SK-N-SH (cell line): ENCODE measurements at regions not wholly inside any gene's neighbourhood (a gene's known extent, or its start where the extent isn't known, plus 50 kb on each side); places are given as distances from the start of the nearest gene placed in this dataset.

Source experiments
- CTCF ChIA-PET: fragments of 300-600, 350-600 bp; formaldehyde crosslinking; extraction: SDS; loops from one replicate; lab custom pipeline; 2021; lab: Yijun Ruan, JAX
- POLR2A ChIA-PET: fragments of 350-600 bp; sonication (Branson Sonifier 250); formaldehyde crosslinking; extraction: SDS; loops from one replicate; lab custom pipeline; 2020; ENCODE audit warnings: antibody characterized with exemption, inconsistent platforms; lab: Yijun Ruan, JAX
- DNase-seq: peaks from one replicate; pipeline ENCODE4 v3.0.0; 2012
- H2AFZ ChIP-seq: fragments of 200-600 bp; sonication (generic); 2 replicates; pipeline ENCODE4 v1.8.1; 2016; ENCODE audit warnings: antibody characterized with exemption, mild to moderate bottlenecking, low read depth
- H3F3A ChIP-seq: fragments of 200-600 bp; sonication (generic); replicated peaks from 2 replicates; pipeline ENCODE3; 2016; ENCODE audit warnings: antibody characterized with exemption, mild to moderate bottlenecking; ENCODE audit not compliant: insufficient read depth
- H3K27ac ChIP-seq, 2 experiments: fragments of 200-500 bp in 1 of 2; fragments of 200-600 bp in 1 of 2; sonication (Bioruptor generic) in 1 of 2; sonication (generic), shearing (Covaris generic) in 1 of 2; 2 replicates each; pipeline versions ENCODE4 v1.5.1 to v1.6.1; 2014 to 2016; ENCODE audit warnings: low read depth in 2 of 2, inconsistent platforms in 1 of 2, low read length in 1 of 2, mild to moderate bottlenecking in 1 of 2, mixed read lengths in 1 of 2
- H3K27me3 ChIP-seq: fragments of 200-600 bp; sonication (generic), shearing (Covaris generic); 2 replicates; pipeline ENCODE4 v1.6.1; 2016; ENCODE audit warnings: mixed run types; ENCODE audit not compliant: insufficient read depth
- H3K36me3 ChIP-seq, 2 experiments: fragments of 200-500 bp in 1 of 2; fragments of 200-600 bp in 1 of 2; sonication (Bioruptor generic) in 1 of 2; sonication (generic) in 1 of 2; replicated peaks in 1 of 2; 2 replicates each; pipeline versions ENCODE3 to v1.5.1; 2014 to 2016; ENCODE audit warnings: low read length in 1 of 2, mild to moderate bottlenecking in 1 of 2; ENCODE audit not compliant: insufficient read depth in 2 of 2, control insufficient read depth in 1 of 2
- H3K4me1 ChIP-seq, 2 experiments: fragments of 200-500 bp in 1 of 2; fragments of 200-600 bp in 1 of 2; sonication (Bioruptor generic) in 1 of 2; sonication (generic), shearing (Covaris generic) in 1 of 2; 2 replicates each; pipeline versions ENCODE4 v1.5.1 to v1.6.1; 2014 to 2016; ENCODE audit warnings: low read depth in 1 of 2, low read length in 1 of 2, mixed run types in 1 of 2; ENCODE audit not compliant: insufficient read depth in 2 of 2, control insufficient read depth in 1 of 2
- H3K4me2 ChIP-seq: fragments of 200-600 bp; sonication (generic), shearing (Covaris generic); 2 replicates; pipeline ENCODE4 v1.6.1; 2017; ENCODE audit warnings: mixed run types
- H3K4me3 ChIP-seq, 2 experiments: fragments of 200-500 bp in 1 of 2; fragments of 200-600 bp in 1 of 2; sonication (Bioruptor generic) in 1 of 2; sonication (generic), shearing (Covaris generic) in 1 of 2; 2 replicates each; pipeline versions ENCODE4 v1.5.1 to v1.8.1; 2014 to 2016; ENCODE audit warnings: low read depth in 2 of 2, inconsistent platforms in 1 of 2, low read length in 1 of 2, mild to moderate bottlenecking in 1 of 2, mixed read lengths in 1 of 2, moderate library complexity in 1 of 2
- H3K79me2 ChIP-seq: fragments of 200-600 bp; sonication (generic); 2 replicates; pipeline ENCODE4 v1.8.1; 2017; ENCODE audit warnings: mild to moderate bottlenecking; ENCODE audit not compliant: insufficient read depth
- H3K9ac ChIP-seq: fragments of 200-600 bp; sonication (generic); 2 replicates; pipeline ENCODE4 v1.6.1; 2017; ENCODE audit warnings: mixed run types
- H3K9me2 ChIP-seq: fragments of 200-600 bp; sonication (generic); 2 replicates; pipeline ENCODE4 v1.6.1; 2017; ENCODE audit warnings: mixed run types
- H3K9me3 ChIP-seq: fragments of 200-600 bp; sonication (generic); 2 replicates; pipeline ENCODE4 v1.6.1; 2017; ENCODE audit warnings: mixed run types, mild to moderate bottlenecking, moderate library complexity
- H4K20me1 ChIP-seq: fragments of 200-600 bp; sonication (generic); 2 replicates; pipeline ENCODE4 v1.6.1; 2017; ENCODE audit warnings: mild to moderate bottlenecking, mixed run types; ENCODE audit not compliant: insufficient read depth
- EP300 ChIP-seq, 2 experiments: IDR thresholded peaks; 2 replicates each; pipeline versions ENCODE4 v1.4.0 to v1.6.1; 2012; ENCODE audit warnings: borderline replicate concordance in 1 of 2, low read depth in 1 of 2, low read length in 1 of 2
- FOXJ3 ChIP-seq: sonication (generic); formaldehyde crosslinking; IDR thresholded peaks from 2 replicates; pipeline ENCODE4 v1.5.1; 2020; ENCODE audit warnings: mild to moderate bottlenecking, missing genetic modification reagents
- FOXM1 ChIP-seq: IDR thresholded peaks from 2 replicates; pipeline ENCODE4 v1.4.0; 2012; ENCODE audit warnings: low read depth, mild to moderate bottlenecking
- GATA2 ChIP-seq: sonication (generic); formaldehyde crosslinking; IDR thresholded peaks from 2 replicates; pipeline ENCODE4 v1.5.0; 2020; ENCODE audit warnings: mild to moderate bottlenecking, missing genetic modification reagents
- MAX ChIP-seq: IDR thresholded peaks from 2 replicates; pipeline ENCODE4 v1.4.0; 2012; ENCODE audit warnings: low read depth
- MEF2A ChIP-seq: IDR thresholded peaks from 2 replicates; pipeline ENCODE4 v1.4.0; 2012; ENCODE audit warnings: low read depth, borderline replicate concordance
- MXI1 ChIP-seq: IDR thresholded peaks from 2 replicates; pipeline ENCODE4 v1.6.1; 2012; ENCODE audit warnings: mild to moderate bottlenecking, low read depth, low read length, improper control_type of control experiment
- POLR2AphosphoS5 ChIP-seq: IDR thresholded peaks from 2 replicates; pipeline ENCODE4 v1.6.1; 2012; ENCODE audit warnings: low read depth, low read length
- REST ChIP-seq: IDR thresholded peaks from 2 replicates; pipeline ENCODE4 v1.6.1; 2012; ENCODE audit warnings: mild to moderate bottlenecking, low read depth, low read length, moderate library complexity
- RFX5 ChIP-seq: IDR thresholded peaks from 2 replicates; pipeline ENCODE4 v1.6.1; 2012; ENCODE audit warnings: mild to moderate bottlenecking, improper control_type of control experiment, low read length
- RXRA ChIP-seq: IDR thresholded peaks from 2 replicates; pipeline ENCODE4 v1.4.0; 2012; ENCODE audit warnings: low read depth, mild to moderate bottlenecking, borderline replicate concordance
- SIN3A ChIP-seq: IDR thresholded peaks from 2 replicates; pipeline ENCODE4 v1.6.1; 2012; ENCODE audit warnings: low read depth, mild to moderate bottlenecking, low read length, moderate library complexity, borderline replicate concordance
- SMC3 ChIP-seq: IDR thresholded peaks from 2 replicates; pipeline ENCODE4 v1.6.1; 2012; ENCODE audit warnings: low read depth, low read length, improper control_type of control experiment
- TEAD4 ChIP-seq: IDR thresholded peaks from 2 replicates; pipeline ENCODE4 v1.4.0; 2012; ENCODE audit warnings: mild to moderate bottlenecking, borderline replicate concordance; ENCODE audit not compliant: insufficient read depth
- WGBS: methylation state at CpG from one replicate; pipeline ENCODE4 v1.1.6; 2017; ENCODE audit warnings: low lambda C conversion rate; 5-methylcytosine and 5-hydroxymethylcytosine counted together
- TF ChIP-seq, protein P1 (sequence below): fragments of 150-350 bp; IDR thresholded peaks from 2 replicates; pipeline ENCODE4 v1.6.1; 2016; ENCODE audit warnings: mild to moderate bottlenecking, low read depth, low read length

- DNase-seq: no peak
- no peaks in the 10 kb centered on the region for H4K20me1 ChIP-seq
- ChIA-PET CTCF (no interaction called here), POLR2A (no interaction called here)
- TF ChIP-seq RFX5 (no peak), REST (no peak), SMC3 (no peak), EP300 (IDR thresholded peaks at IDR 0.05; ENCODE audit: borderline replicate concordance in 1 of 2, low read depth in 1 of 2, low read length in 1 of 2) (no peak), MXI1 (no peak), POLR2AphosphoS5 (no peak), MEF2A (no peak), GATA2 (CRISPR knock-in tag) (no peak), FOXM1 (no peak)
- no peaks in the 10 kb centered on the region for H3K36me3 ChIP-seq
- no peaks in the 10 kb centered on the region for H3F3A ChIP-seq
- H3K9ac ChIP-seq: no peak overlapping the region
- no peaks in the 10 kb centered on the region for H3K79me2 ChIP-seq
- no peaks in the 10 kb centered on the region for H3K9me2 ChIP-seq
- 0% methylated on average over 1 of the region's 1 CpG for WGBS
- no peak overlapping the region for H3K4me2 ChIP-seq
- no peak overlapping the region for H3K4me3 ChIP-seq
- H3K27me3 ChIP-seq: no peaks in the 10 kb centered on the region
- H3K27ac ChIP-seq: no peak overlapping the region
- H3K9me3 ChIP-seq: no peaks in the 10 kb centered on the region
- no peak overlapping the region for H2AFZ ChIP-seq
- H3K4me1 ChIP-seq: no peaks in the 10 kb centered on the region
These were observed 189.2 kb upstream of the PRDM9 start for GRCh38 chr5:23318166-23318565.

- DNase-seq: no peak
- no peaks in the 10 kb centered on the region for H3K9me2 ChIP-seq
- CTCF ChIA-PET: no interaction called here
- no peaks in the 10 kb centered on the region for H3F3A ChIP-seq
- no peaks in the 10 kb centered on the region for H3K36me3 ChIP-seq
- no peaks in the 10 kb centered on the region for H3K27me3 ChIP-seq
- no peak overlapping the region for H3K4me3 ChIP-seq
- H3K4me1 ChIP-seq: no peaks in the 10 kb centered on the region
- H3K9me3 ChIP-seq: no peaks in the 10 kb centered on the region
- H4K20me1 ChIP-seq: no peaks in the 10 kb centered on the region
- no peak overlapping the region for H2AFZ ChIP-seq
- H3K4me2 ChIP-seq: no peak overlapping the region
- POLR2A ChIA-PET: no interaction called here
- H3K79me2 ChIP-seq: no peaks in the 10 kb centered on the region
- whole genome bisulfite sequencing: 0% methylated on average over 1 of the region's 1 CpG
- H3K27ac ChIP-seq: no peak overlapping the region
- H3K9ac ChIP-seq: no peak overlapping the region
- no peak for TF ChIP-seq SMC3
- no peak for TF ChIP-seq POLR2AphosphoS5
- TF ChIP-seq SIN3A: no peak
- TF ChIP-seq FOXJ3: no peak
- TF ChIP-seq TEAD4: no peak
- TF ChIP-seq RXRA: no peak
- TF ChIP-seq, protein P1, sequence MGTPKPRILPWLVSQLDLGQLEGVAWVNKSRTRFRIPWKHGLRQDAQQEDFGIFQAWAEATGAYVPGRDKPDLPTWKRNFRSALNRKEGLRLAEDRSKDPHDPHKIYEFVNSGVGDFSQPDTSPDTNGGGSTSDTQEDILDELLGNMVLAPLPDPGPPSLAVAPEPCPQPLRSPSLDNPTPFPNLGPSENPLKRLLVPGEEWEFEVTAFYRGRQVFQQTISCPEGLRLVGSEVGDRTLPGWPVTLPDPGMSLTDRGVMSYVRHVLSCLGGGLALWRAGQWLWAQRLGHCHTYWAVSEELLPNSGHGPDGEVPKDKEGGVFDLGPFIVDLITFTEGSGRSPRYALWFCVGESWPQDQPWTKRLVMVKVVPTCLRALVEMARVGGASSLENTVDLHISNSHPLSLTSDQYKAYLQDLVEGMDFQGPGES: no peak
- TF ChIP-seq MAX: no peak
These were observed 191.3 kb upstream of the PRDM9 start for GRCh38 chr5:23316060-23316591.
